Right lobe of liver (tissue), 4 donors: ENCODE measurements at regions not wholly inside any gene's neighbourhood (a gene's known extent, or its start where the extent isn't known, plus 50 kb on each side); places are given as distances from the start of the nearest gene placed in this dataset.

Experiments used
- CTCF ChIP-seq, 4 donors: fragments of 200-600 bp in 3 of 4; fragments of 450-650 bp in 1 of 4; IDR thresholded peaks; one replicate each; pipeline versions ENCODE4 v1.5.1 to v1.8.0; 2016 to 2022; ENCODE audit warnings: antibody characterized with exemption in 4 of 4, mild to moderate bottlenecking in 2 of 4
- POLR2A ChIP-seq: fragments of 450-650 bp; IDR thresholded peaks from one replicate; pipeline ENCODE4 v1.6.1; 2017; ENCODE audit warnings: antibody characterized with exemption, mild to moderate bottlenecking
- donor health status: DM: no; HTN: no; CAD: no.
- donor health status: DM: no; HTN: no; CAD: no.
- donor health status: DM: no; HTN: yes; CAD: no.

- no peak for TF ChIP-seq CTCF (IDR thresholded peaks at IDR 0.05)
- TF ChIP-seq POLR2A: no peak
Measured at GRCh38 chr4:108367751-108368150, 199.0 kb upstream of the LEF1 start.
